SKM-1 (cell line): ENCODE measurements at regions not wholly inside any gene's neighbourhood (a gene's known extent, or its start where the extent isn't known, plus 50 kb on each side); places are given as distances from the start of the nearest gene placed in this dataset.
"Not testable (repeated sequence)": the region's sequence is repeated elsewhere in the genome, so short reads cannot be mapped to it uniquely, and the experiment has no call there.

Experiments
- DNase-seq: peaks from one replicate; lab custom pipeline; 2025; ENCODE audit not compliant: unreplicated experiment; lab: John Stamatoyannopoulos, UW

GRCh38 chr1:47491341-47491753, 53.5 kb downstream of the FOXD2 start:
- DNase-seq: no peak

- DNase-seq: no peak
Measured at GRCh38 chr1:47495176-47495713, 57.4 kb downstream of the FOXD2 start.

GRCh38 chr1:47498551-47498950, 60.7 kb downstream of the FOXD2 start:
- no peak for DNase-seq

GRCh38 chr1:47501069-47501468, 63.2 kb downstream of the FOXD2 start:
- no peak for DNase-seq

- DNase-seq: no peak
Measured at GRCh38 chr1:47502746-47503370, 65.0 kb downstream of the FOXD2 start.

GRCh38 chr1:47504840-47505239, 67.0 kb downstream of the FOXD2 start:
- not testable (repeated sequence) for DNase-seq

GRCh38 chr1:47505267-47505666, 67.4 kb downstream of the FOXD2 start:
- DNase-seq: no peak

- DNase-seq: no peak
Measured at GRCh38 chr1:47506053-47506452, 68.2 kb downstream of the FOXD2 start.

- no peak for DNase-seq
Measured at GRCh38 chr1:47507144-47507543, 69.3 kb downstream of the FOXD2 start.

- DNase-seq: no peak
Measured at GRCh38 chr1:47507881-47508701, 70.2 kb downstream of the FOXD2 start.

GRCh38 chr1:47508702-47509431, 71.0 kb downstream of the FOXD2 start:
- no peak for DNase-seq

GRCh38 chr1:47510282-47510811, 72.5 kb downstream of the FOXD2 start:
- no peak for DNase-seq

- no peak for DNase-seq
Measured at GRCh38 chr1:47511825-47512224, 74.0 kb downstream of the FOXD2 start.

- DNase-seq: no peak
Measured at GRCh38 chr1:47513393-47513792, 75.5 kb downstream of the FOXD2 start.

- no peak for DNase-seq
Measured at GRCh38 chr1:47514229-47514628, 76.4 kb downstream of the FOXD2 start.

GRCh38 chr1:47515164-47515789, 77.4 kb downstream of the FOXD2 start:
- no peak for DNase-seq

GRCh38 chr1:47517946-47518345, 80.1 kb downstream of the FOXD2 start:
- no peak for DNase-seq

GRCh38 chr1:47519491-47519890, 81.6 kb downstream of the FOXD2 start:
- DNase-seq: no peak

- no peak for DNase-seq
Measured at GRCh38 chr1:47519971-47520370, 82.1 kb downstream of the FOXD2 start.

GRCh38 chr1:47521034-47521881, 83.4 kb downstream of the FOXD2 start:
- DNase-seq: no peak
